ENCODE measurements at regions not wholly inside any gene's neighbourhood (a gene's known extent, or its start where the extent isn't known, plus 50 kb on each side); places are given as distances from the start of the nearest gene placed in this dataset.

- CTCF ChIA-PET = no interaction called here
- H3K36me3 Mint-ChIP-seq = no peaks in the 10 kb centered on the region
- ATAC-seq = no peak
Observed at GRCh38 chr4:135120195-135120594, 918.6 kb upstream of the PABPC4L start.

GRCh38 chr4:135114079-135114478 lies 912.5 kb upstream of the PABPC4L start:
- H3K9me3 Mint-ChIP-seq (ENCODE audit: low read depth) = peaks cover 8% of the 10 kb centered on the region
- no peak overlapping the region for H3K27ac Mint-ChIP-seq

More at GRCh38 chr4:135120195-135120594, 918.6 kb upstream of the PABPC4L start:
- Mint-ChIP-seq H3K27ac (no peak overlapping the region), H3K27me3 (no peaks in the 10 kb centered on the region), H3K4me3 (no peak overlapping the region), H3K4me1 (no peaks in the 10 kb centered on the region), H3K9me3 (ENCODE audit: low read depth) (peaks cover 6% of the 10 kb centered on the region)
- DNase-seq = no peak

GRCh38 chr4:135098061-135098460 lies 896.5 kb upstream of the PABPC4L start:
- H3K27me3 Mint-ChIP-seq = no peaks in the 10 kb centered on the region
- no peaks in the 10 kb centered on the region for H3K4me1 Mint-ChIP-seq
- no peak overlapping the region for H3K27ac Mint-ChIP-seq
- ATAC-seq (no peak), DNase-seq (no peak)
- CTCF ChIA-PET = no interaction called here
- H3K9me3 Mint-ChIP-seq (ENCODE audit: low read depth) = peaks cover 7% of the 10 kb centered on the region
- H3K4me3 Mint-ChIP-seq = no peak overlapping the region
- H3K36me3 Mint-ChIP-seq = no peaks in the 10 kb centered on the region

More at GRCh38 chr4:135114079-135114478, 912.5 kb upstream of the PABPC4L start:
- H3K4me1 Mint-ChIP-seq = no peaks in the 10 kb centered on the region
- no peak overlapping the region for H3K4me3 Mint-ChIP-seq
- no peak for ATAC-seq
- no peaks in the 10 kb centered on the region for H3K36me3 Mint-ChIP-seq
- CTCF ChIA-PET = no interaction called here
- no peak for DNase-seq
- H3K27me3 Mint-ChIP-seq = no peaks in the 10 kb centered on the region

GRCh38 chr4:135073389-135073788 lies 871.8 kb upstream of the PABPC4L start:
- Mint-ChIP-seq H3K4me1 (no peaks in the 10 kb centered on the region), H3K36me3 (no peaks in the 10 kb centered on the region), H3K27me3 (no peaks in the 10 kb centered on the region), H3K27ac (no peak overlapping the region), H3K9me3 (ENCODE audit: low read depth) (peaks cover 9% of the 10 kb centered on the region), H3K4me3 (no peak overlapping the region)
- DNase-seq (no peak), ATAC-seq (no peak)
- CTCF ChIA-PET = no interaction called here

GRCh38 chr4:135072553-135072952 lies 871.0 kb upstream of the PABPC4L start:
- H3K4me1 Mint-ChIP-seq = no peaks in the 10 kb centered on the region
- DNase-seq (no peak), ATAC-seq (no peak)
- H3K27me3 Mint-ChIP-seq = no peaks in the 10 kb centered on the region
- CTCF ChIA-PET = no interaction called here
- no peaks in the 10 kb centered on the region for H3K36me3 Mint-ChIP-seq
- peaks cover 7% of the 10 kb centered on the region for H3K9me3 Mint-ChIP-seq (ENCODE audit: low read depth)
- no peak overlapping the region for H3K27ac Mint-ChIP-seq
- no peak overlapping the region for H3K4me3 Mint-ChIP-seq

- H3K9me3 Mint-ChIP-seq (ENCODE audit: low read depth) = peaks cover 4% of the 10 kb centered on the region
- H3K27me3 Mint-ChIP-seq = no peaks in the 10 kb centered on the region
- H3K27ac Mint-ChIP-seq = no peak overlapping the region
- CTCF ChIA-PET = no interaction called here
- ATAC-seq (no peak), DNase-seq (no peak)
- H3K4me1 Mint-ChIP-seq = no peaks in the 10 kb centered on the region
- H3K36me3 Mint-ChIP-seq = no peaks in the 10 kb centered on the region
- no peak overlapping the region for H3K4me3 Mint-ChIP-seq
Observed at GRCh38 chr4:135065366-135065765, 863.8 kb upstream of the PABPC4L start.

- no peaks in the 10 kb centered on the region for H3K36me3 Mint-ChIP-seq
- H3K9me3 Mint-ChIP-seq (ENCODE audit: low read depth) = no peaks in the 10 kb centered on the region
- H3K4me1 Mint-ChIP-seq = no peaks in the 10 kb centered on the region
- DNase-seq (no peak), ATAC-seq (no peak)
- H3K27ac Mint-ChIP-seq = no peak overlapping the region
- no peak overlapping the region for H3K4me3 Mint-ChIP-seq
- no peaks in the 10 kb centered on the region for H3K27me3 Mint-ChIP-seq
- CTCF ChIA-PET = no interaction called here
Observed at GRCh38 chr4:135050086-135050717, 848.6 kb upstream of the PABPC4L start.

- DNase-seq = no peak
- Mint-ChIP-seq H3K27me3 (no peaks in the 10 kb centered on the region), H3K4me1 (no peaks in the 10 kb centered on the region), H3K36me3 (no peaks in the 10 kb centered on the region), H3K4me3 (no peak overlapping the region), H3K9me3 (ENCODE audit: low read depth) (no peaks in the 10 kb centered on the region), H3K27ac (no peak overlapping the region)
- ATAC-seq = no peak
- CTCF ChIA-PET = no interaction called here
Observed at GRCh38 chr4:135032670-135033069, 831.1 kb upstream of the PABPC4L start.

GRCh38 chr4:135015771-135016170 lies 814.2 kb upstream of the PABPC4L start:
- Mint-ChIP-seq H3K27me3 (no peaks in the 10 kb centered on the region), H3K27ac (no peak overlapping the region), H3K9me3 (ENCODE audit: low read depth) (no peaks in the 10 kb centered on the region), H3K4me1 (no peaks in the 10 kb centered on the region), H3K36me3 (no peaks in the 10 kb centered on the region), H3K4me3 (no peak overlapping the region)
- DNase-seq (no peak), ATAC-seq (no peak)
- CTCF ChIA-PET = no interaction called here

- Mint-ChIP-seq H3K27me3 (no peaks in the 10 kb centered on the region), H3K9me3 (ENCODE audit: low read depth) (no peaks in the 10 kb centered on the region), H3K4me3 (no peak overlapping the region), H3K36me3 (no peaks in the 10 kb centered on the region), H3K27ac (no peak overlapping the region), H3K4me1 (no peaks in the 10 kb centered on the region)
- DNase-seq (no peak), ATAC-seq (no peak)
- CTCF ChIA-PET = no interaction called here
Observed at GRCh38 chr4:135007400-135007799, 805.8 kb upstream of the PABPC4L start.

- CTCF ChIA-PET = no interaction called here
Observed at GRCh38 chr4:134999169-134999568, 797.6 kb upstream of the PABPC4L start.

GRCh38 chr4:134961963-134962362 lies 760.4 kb upstream of the PABPC4L start:
- no peak for DNase-seq
- Mint-ChIP-seq H3K36me3 (no peaks in the 10 kb centered on the region), H3K27ac (no peak overlapping the region), H3K4me1 (no peaks in the 10 kb centered on the region), H3K9me3 (ENCODE audit: low read depth) (peaks cover 6% of the 10 kb centered on the region), H3K4me3 (no peak overlapping the region), H3K27me3 (no peaks in the 10 kb centered on the region)
- CTCF ChIA-PET = no interaction called here
- ATAC-seq = no peak

More at GRCh38 chr4:134999169-134999568, 797.6 kb upstream of the PABPC4L start:
- Mint-ChIP-seq H3K9me3 (ENCODE audit: low read depth) (no peaks in the 10 kb centered on the region), H3K4me3 (no peak overlapping the region), H3K4me1 (no peaks in the 10 kb centered on the region), H3K27ac (no peak overlapping the region), H3K27me3 (no peaks in the 10 kb centered on the region), H3K36me3 (no peaks in the 10 kb centered on the region)
- DNase-seq (no peak), ATAC-seq (no peak)

GRCh38 chr4:134958862-134959261 lies 757.3 kb upstream of the PABPC4L start:
- Mint-ChIP-seq H3K27ac (no peak overlapping the region), H3K36me3 (no peaks in the 10 kb centered on the region), H3K4me3 (no peak overlapping the region), H3K27me3 (no peaks in the 10 kb centered on the region), H3K9me3 (ENCODE audit: low read depth) (no peaks in the 10 kb centered on the region), H3K4me1 (no peaks in the 10 kb centered on the region)
- no peak for ATAC-seq
- no peak for DNase-seq
- CTCF ChIA-PET = no interaction called here

GRCh38 chr4:134955059-134955458 lies 753.5 kb upstream of the PABPC4L start:
- CTCF ChIA-PET = no interaction called here
- peaks cover 4% of the 10 kb centered on the region for H3K9me3 Mint-ChIP-seq (ENCODE audit: low read depth)
- H3K4me1 Mint-ChIP-seq = no peaks in the 10 kb centered on the region
- no peaks in the 10 kb centered on the region for H3K36me3 Mint-ChIP-seq
- DNase-seq (no peak), ATAC-seq (no peak)
- H3K4me3 Mint-ChIP-seq = no peak overlapping the region
- H3K27me3 Mint-ChIP-seq = no peaks in the 10 kb centered on the region
- no peak overlapping the region for H3K27ac Mint-ChIP-seq

GRCh38 chr4:134952775-134953174 lies 751.2 kb upstream of the PABPC4L start:
- DNase-seq = no peak
- H3K4me3 Mint-ChIP-seq = no peak overlapping the region
- H3K9me3 Mint-ChIP-seq (ENCODE audit: low read depth) = peaks cover 4% of the 10 kb centered on the region
- no peak overlapping the region for H3K27ac Mint-ChIP-seq
- no peaks in the 10 kb centered on the region for H3K4me1 Mint-ChIP-seq
- no peaks in the 10 kb centered on the region for H3K36me3 Mint-ChIP-seq
- CTCF ChIA-PET = no interaction called here
- no peak for ATAC-seq
- no peaks in the 10 kb centered on the region for H3K27me3 Mint-ChIP-seq
